ENCODE measurements at regions not wholly inside any gene's neighbourhood (a gene's known extent, or its start where the extent isn't known, plus 50 kb on each side); places are given as distances from the start of the nearest gene placed in this dataset.

GRCh38 chr3:145727476-145727875 is 433.5 kb downstream of the PLOD2 start:
- TF ChIP-seq POLR2AphosphoS5 (IDR thresholded peaks at IDR 0.05; ENCODE audit: low read depth, low read length) (no peak), POLR2A (IDR thresholded peaks at IDR 0.05; ENCODE audit: low read depth, low read length) (no peak)
